K562 (cell line): ENCODE measurements at regions not wholly inside any gene's neighbourhood (a gene's known extent, or its start where the extent isn't known, plus 50 kb on each side); places are given as distances from the start of the nearest gene placed in this dataset.

Experiments used
- ATF7 ChIP-seq: fragments of 450-650 bp; IDR thresholded peaks from 2 replicates; pipeline ENCODE4 v1.7.1; 2014; ENCODE audit warnings: mild to moderate bottlenecking, moderate library complexity
- CHD2 ChIP-seq: IDR thresholded peaks from 2 replicates; pipeline ENCODE4 v1.6.1; 2011; ENCODE audit warnings: low read depth, low read length
- EGR1 ChIP-seq: fragments of 450-650 bp; conservative IDR thresholded peaks from 2 replicates; pipeline ENCODE4 v1.6.1; 2017; ENCODE audit warnings: mild to moderate bottlenecking
- ILK ChIP-seq: fragments of 450-650 bp; IDR thresholded peaks from 2 replicates; pipeline ENCODE4 v1.6.1; 2016; ENCODE audit warnings: missing genetic modification characterization, low read depth, mild to moderate bottlenecking, missing compliant biosample characterization, moderate library complexity, borderline replicate concordance
- PML ChIP-seq: IDR thresholded peaks from 2 replicates; pipeline ENCODE4 v1.6.1; 2012; ENCODE audit warnings: low read length, inconsistent platforms
- RAD21 ChIP-seq, 2 experiments: fragments of 250-450 bp in 1 of 2; fragments of 450-650 bp in 1 of 2; sonication (Bioruptor Pico) in 1 of 2; formaldehyde crosslinking in 1 of 2; IDR thresholded peaks in 1 of 2; conservative IDR thresholded peaks in 1 of 2; 2 replicates each; pipeline versions ENCODE4 v1.4.0 to v1.8.0; 2020 to 2022; ENCODE audit warnings: mild to moderate bottlenecking in 2 of 2, moderate library complexity in 1 of 2
- SMAD1 ChIP-seq: fragments of 150-350 bp; IDR thresholded peaks from 2 replicates; pipeline ENCODE4 v1.6.1; 2014; ENCODE audit warnings: low read length, low read depth; ENCODE audit not compliant: partially characterized antibody
- SMARCA4 ChIP-seq: fragments of 450-650 bp; IDR thresholded peaks from 2 replicates; pipeline ENCODE4 v1.6.1; 2016
- TAF1 ChIP-seq: IDR thresholded peaks from 2 replicates; pipeline ENCODE4 v1.6.1; 2011; ENCODE audit warnings: mild to moderate bottlenecking, low read length, moderate library complexity; ENCODE audit not compliant: insufficient read depth, control insufficient read depth, severe bottlenecking; ENCODE audit errors: extremely low read depth
- TF ChIP-seq, protein P1 (sequence below), 3 experiments: IDR thresholded peaks in 2 of 3; conservative IDR thresholded peaks in 1 of 3; 2 replicates each; pipeline ENCODE4 v1.5.1; 2011 to 2012; ENCODE audit warnings: low read length in 3 of 3, mild to moderate bottlenecking in 3 of 3, control low read depth in 2 of 3, improper control_type of control experiment in 1 of 3, inconsistent platforms in 1 of 3, low read depth in 1 of 3, mixed read lengths in 1 of 3, moderate library complexity in 1 of 3; ENCODE audit not compliant: insufficient read depth in 2 of 3

DNA sequence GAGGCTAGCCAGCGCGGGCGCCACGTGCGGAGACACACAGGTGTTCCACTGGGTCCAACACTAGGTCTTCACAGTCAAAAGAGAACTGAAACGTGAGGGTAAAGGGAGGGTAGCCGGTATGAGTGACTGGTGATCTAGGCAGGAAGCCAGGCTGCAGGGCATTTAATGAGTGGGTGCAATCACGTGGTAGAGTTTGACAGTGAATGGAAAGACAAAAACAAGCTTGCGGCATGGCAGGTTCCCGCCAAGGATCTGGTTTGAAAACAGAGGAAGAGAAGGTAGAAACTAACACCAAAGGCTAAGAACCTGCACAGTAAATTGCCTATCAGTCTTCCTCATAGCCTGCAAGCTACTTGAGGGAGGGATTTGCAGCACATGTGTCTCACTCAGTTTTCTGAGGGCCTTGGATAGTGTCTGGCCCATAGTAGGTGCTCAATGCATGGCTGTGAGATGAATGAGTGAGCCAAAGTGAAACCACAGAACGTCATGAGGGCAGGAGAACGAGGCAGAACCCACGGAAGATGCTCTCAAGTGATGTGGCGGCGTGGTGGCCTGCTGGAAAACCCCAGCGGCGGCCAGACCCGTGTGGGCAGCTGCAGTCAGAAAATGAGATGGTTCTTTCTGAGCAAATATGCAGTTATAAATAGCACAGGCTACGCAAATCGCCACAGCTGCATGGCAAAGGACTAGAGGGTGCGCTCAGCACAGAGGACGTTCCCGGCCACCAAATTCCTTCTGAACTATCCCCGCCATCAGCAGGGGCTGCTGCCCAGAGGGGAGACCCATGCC lies 183.6 kb upstream of the NFE2L3 start:
- TF ChIP-seq, protein P1, sequence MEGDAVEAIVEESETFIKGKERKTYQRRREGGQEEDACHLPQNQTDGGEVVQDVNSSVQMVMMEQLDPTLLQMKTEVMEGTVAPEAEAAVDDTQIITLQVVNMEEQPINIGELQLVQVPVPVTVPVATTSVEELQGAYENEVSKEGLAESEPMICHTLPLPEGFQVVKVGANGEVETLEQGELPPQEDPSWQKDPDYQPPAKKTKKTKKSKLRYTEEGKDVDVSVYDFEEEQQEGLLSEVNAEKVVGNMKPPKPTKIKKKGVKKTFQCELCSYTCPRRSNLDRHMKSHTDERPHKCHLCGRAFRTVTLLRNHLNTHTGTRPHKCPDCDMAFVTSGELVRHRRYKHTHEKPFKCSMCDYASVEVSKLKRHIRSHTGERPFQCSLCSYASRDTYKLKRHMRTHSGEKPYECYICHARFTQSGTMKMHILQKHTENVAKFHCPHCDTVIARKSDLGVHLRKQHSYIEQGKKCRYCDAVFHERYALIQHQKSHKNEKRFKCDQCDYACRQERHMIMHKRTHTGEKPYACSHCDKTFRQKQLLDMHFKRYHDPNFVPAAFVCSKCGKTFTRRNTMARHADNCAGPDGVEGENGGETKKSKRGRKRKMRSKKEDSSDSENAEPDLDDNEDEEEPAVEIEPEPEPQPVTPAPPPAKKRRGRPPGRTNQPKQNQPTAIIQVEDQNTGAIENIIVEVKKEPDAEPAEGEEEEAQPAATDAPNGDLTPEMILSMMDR (IDR thresholded peaks at IDR 0.05 in 2 of 3, conservative IDR thresholded peaks at IDR 0.05 in 1 of 3; ENCODE audit: insufficient read depth in 2 of 3, low read depth in 1 of 3, low read length in 3 of 3), result no peak
- TF ChIP-seq SMAD1 (no peak), ILK (tag) (no peak), ATF7 (no peak), TAF1 (no peak), PML (no peak), SMARCA4 (no peak), RAD21 (CRISPR knock-in tag; conservative IDR thresholded peaks at IDR 0.05 in 1 of 2, IDR thresholded peaks at IDR 0.05 in 1 of 2) (no peak), EGR1 (no peak), CHD2 (no peak)
